Suprapubic skin (tissue), 4 donors: ENCODE measurements at regions not wholly inside any gene's neighbourhood (a gene's known extent, or its start where the extent isn't known, plus 50 kb on each side); places are given as distances from the start of the nearest gene placed in this dataset.

ENCODE experiments used
- CTCF ChIP-seq, 2 donors: fragments of 200-600 bp in 1 of 2; fragments of 450-650 bp in 1 of 2; sonication (generic) in 1 of 2; IDR thresholded peaks; one replicate each; pipeline ENCODE4 v1.5.1; 2016 to 2019; ENCODE audit warnings: antibody characterized with exemption in 2 of 2, mild to moderate bottlenecking in 1 of 2, moderate library complexity in 1 of 2
- POLR2A ChIP-seq, 2 donors: fragments of 450-650 bp; IDR thresholded peaks; one replicate each; pipeline ENCODE4 v1.6.1; 2017; ENCODE audit warnings: antibody characterized with exemption in 2 of 2, mild to moderate bottlenecking in 2 of 2, moderate library complexity in 2 of 2
- POLR2AphosphoS5 ChIP-seq, 3 donors: sonication (generic); formaldehyde crosslinking; IDR thresholded peaks; one replicate each; pipeline ENCODE4 v1.6.1; 2017; ENCODE audit warnings: antibody characterized with exemption in 3 of 3

GRCh38 chr11:70747285-70747684, 349.0 kb downstream of the CTTN start:
- TF ChIP-seq CTCF (IDR thresholded peaks at IDR 0.05) (no peak), POLR2A (IDR thresholded peaks at IDR 0.05) (no peak), POLR2AphosphoS5 (IDR thresholded peaks at IDR 0.05) (no peak)
